GM23338 (cell line): ENCODE measurements at regions not wholly inside any gene's neighbourhood (a gene's known extent, or its start where the extent isn't known, plus 50 kb on each side); places are given as distances from the start of the nearest gene placed in this dataset.
A peak's percentile ranks its signal among the peaks of the same experiment; 100 is the strongest.

Experiments
- ATAC-seq: fragments of 200-7000 bp; cut with Tn5 transposase; 3 replicates; pipeline ENCODE4 v1.9.1; 2020
- DNase-seq: peaks from one replicate; pipeline ENCODE4 v3.0.0-alpha.2; 2015; ENCODE audit warnings: low spot score
- H2AFZ ChIP-seq: fragments of 200-600 bp; sonication (generic); 2 replicates; pipeline ENCODE4 v1.8.0; 2016; ENCODE audit warnings: antibody characterized with exemption, mild to moderate bottlenecking, moderate library complexity
- H3F3A ChIP-seq: fragments of 200-600 bp; sonication (generic); replicated peaks from 2 replicates; pipeline ENCODE4 v1.8.0; 2017; ENCODE audit warnings: antibody characterized with exemption, mixed run types, low read depth
- H3K27ac ChIP-seq: fragments of 200-600 bp; sonication (generic); 2 replicates; pipeline ENCODE4 v1.6.1; 2016; ENCODE audit warnings: low read depth
- H3K27me3 ChIP-seq: fragments of 200-600 bp; sonication (generic); 2 replicates; pipeline ENCODE4 v1.8.0; 2016; ENCODE audit warnings: mild to moderate bottlenecking, mixed run types, moderate library complexity; ENCODE audit not compliant: insufficient read depth
- H3K36me3 ChIP-seq: fragments of 200-600 bp; sonication (generic); 2 replicates; pipeline ENCODE4 v1.8.0; 2016; ENCODE audit warnings: mild to moderate bottlenecking; ENCODE audit not compliant: insufficient read depth
- H3K4me1 ChIP-seq: fragments of 200-600 bp; sonication (generic); 2 replicates; pipeline ENCODE4 v1.8.0; 2016; ENCODE audit warnings: mild to moderate bottlenecking, moderate library complexity; ENCODE audit not compliant: insufficient read depth
- H3K4me2 ChIP-seq: fragments of 200-600 bp; sonication (generic); 2 replicates; pipeline ENCODE4 v1.7.1; 2017; ENCODE audit warnings: mixed run types
- H3K4me3 ChIP-seq: fragments of 200-600 bp; sonication (generic); 2 replicates; pipeline ENCODE4 v1.6.1; 2016; ENCODE audit warnings: mixed run types
- H3K79me2 ChIP-seq: fragments of 200-600 bp; sonication (generic); replicated peaks from 2 replicates; pipeline ENCODE4 v1.8.0; 2017; ENCODE audit warnings: mild to moderate bottlenecking; ENCODE audit not compliant: insufficient read depth
- H3K9me2 ChIP-seq: fragments of 200-600 bp; sonication (generic); 2 replicates; pipeline ENCODE4 v1.8.0; 2017; ENCODE audit not compliant: insufficient read depth
- H4K20me1 ChIP-seq: fragments of 200-600 bp; sonication (generic); replicated peaks from 2 replicates; pipeline ENCODE4 v1.8.0; 2017; ENCODE audit warnings: mild to moderate bottlenecking; ENCODE audit not compliant: insufficient read depth
- H3K27ac Mint-ChIP-seq: 2 replicates; pipeline ENCODE4 v1.8.0; 2020; ENCODE audit warnings: inconsistent platforms, mild to moderate bottlenecking, moderate library complexity, mixed read lengths
- H3K27me3 Mint-ChIP-seq: 3 replicates; pipeline ENCODE4 v1.8.0; 2022; ENCODE audit warnings: low read depth, mild to moderate bottlenecking, moderate library complexity, mixed read lengths, inconsistent platforms; ENCODE audit not compliant: insufficient read depth, poor library complexity
- H3K36me3 Mint-ChIP-seq: 3 replicates; pipeline ENCODE4 v1.8.0; 2021; ENCODE audit warnings: low read depth, mild to moderate bottlenecking, inconsistent platforms, moderate library complexity, mixed read lengths
- H3K4me1 Mint-ChIP-seq: 3 replicates; pipeline ENCODE4 v1.8.0; 2020; ENCODE audit warnings: mild to moderate bottlenecking, inconsistent platforms, mixed read lengths
- H3K4me3 Mint-ChIP-seq: 3 replicates; pipeline ENCODE4 v1.8.0; 2021; ENCODE audit warnings: moderate library complexity, mild to moderate bottlenecking, inconsistent platforms, mixed read lengths
- H3K9me3 Mint-ChIP-seq: 3 replicates; pipeline ENCODE4 v1.8.0; 2020; ENCODE audit warnings: moderate library complexity, mild to moderate bottlenecking, inconsistent platforms, mixed read lengths
- CREB1 ChIP-seq: fragments of 250-450 bp; sonication (Bioruptor Pico); IDR thresholded peaks from 2 replicates; pipeline ENCODE4 v1.5.0; 2020; ENCODE audit warnings: low read depth, mild to moderate bottlenecking, moderate library complexity
- EZH2 ChIP-seq: fragments of 200-600 bp; sonication (generic); IDR thresholded peaks from one replicate; pipeline ENCODE4 v1.8.0; 2017; ENCODE audit warnings: antibody characterized with exemption, mild to moderate bottlenecking, low read depth; ENCODE audit not compliant: unreplicated experiment
- EZH2phosphoT487 ChIP-seq: fragments of 200-600 bp; sonication (generic); IDR thresholded peaks from one replicate; pipeline ENCODE4 v1.8.1; 2018; ENCODE audit warnings: antibody characterized with exemption; ENCODE audit not compliant: unreplicated experiment
- JUNB ChIP-seq: IDR thresholded peaks from one replicate; pipeline ENCODE4 v1.6.1; 2016; ENCODE audit warnings: antibody characterized with exemption; ENCODE audit not compliant: unreplicated experiment
- NANOG ChIP-seq: IDR thresholded peaks from 2 replicates; pipeline ENCODE4 v1.6.1; 2016; ENCODE audit warnings: antibody characterized with exemption, borderline replicate concordance
- POLR2AphosphoS5 ChIP-seq: IDR thresholded peaks from 2 replicates; pipeline ENCODE4 v1.6.1; 2016; ENCODE audit warnings: antibody characterized with exemption, low read depth
- REST ChIP-seq: IDR thresholded peaks from one replicate; pipeline ENCODE4 v1.6.1; 2018; ENCODE audit warnings: antibody characterized with exemption; ENCODE audit not compliant: unreplicated experiment
- STAT1 ChIP-seq: IDR thresholded peaks from one replicate; pipeline ENCODE4 v1.6.1; 2016; ENCODE audit warnings: antibody characterized with exemption; ENCODE audit not compliant: unreplicated experiment
- ZNF114 ChIP-seq: fragments of 250-450 bp; sonication (Bioruptor Pico); IDR thresholded peaks from 2 replicates; pipeline ENCODE4 v1.5.0; 2020; ENCODE audit warnings: mild to moderate bottlenecking, moderate library complexity
- ZNF331 ChIP-seq: fragments of 250-450 bp; sonication (Bioruptor Pico); IDR thresholded peaks from 2 replicates; pipeline ENCODE4 v1.5.0; 2020; ENCODE audit warnings: low read depth, mild to moderate bottlenecking, moderate library complexity
- TF ChIP-seq, protein P1 (sequence below), 2 experiments: fragments of 200-600 bp in 1 of 2; sonication (generic) in 1 of 2; conservative IDR thresholded peaks; 2 replicates each; pipeline versions ENCODE4 v1.5.1 to v1.6.1; 2016 to 2017; ENCODE audit warnings: antibody characterized with exemption in 2 of 2, low read depth in 2 of 2, mild to moderate bottlenecking in 2 of 2, moderate library complexity in 1 of 2
- TF ChIP-seq, protein P2 (sequence below): IDR thresholded peaks from 2 replicates; pipeline ENCODE4 v1.6.1; 2016; ENCODE audit warnings: antibody characterized with exemption
- TF ChIP-seq, protein P3 (sequence below): fragments of 250-450 bp; sonication (Bioruptor Pico); IDR thresholded peaks from 2 replicates; pipeline ENCODE4 v1.5.0; 2020; ENCODE audit warnings: mild to moderate bottlenecking, moderate library complexity

DNA sequence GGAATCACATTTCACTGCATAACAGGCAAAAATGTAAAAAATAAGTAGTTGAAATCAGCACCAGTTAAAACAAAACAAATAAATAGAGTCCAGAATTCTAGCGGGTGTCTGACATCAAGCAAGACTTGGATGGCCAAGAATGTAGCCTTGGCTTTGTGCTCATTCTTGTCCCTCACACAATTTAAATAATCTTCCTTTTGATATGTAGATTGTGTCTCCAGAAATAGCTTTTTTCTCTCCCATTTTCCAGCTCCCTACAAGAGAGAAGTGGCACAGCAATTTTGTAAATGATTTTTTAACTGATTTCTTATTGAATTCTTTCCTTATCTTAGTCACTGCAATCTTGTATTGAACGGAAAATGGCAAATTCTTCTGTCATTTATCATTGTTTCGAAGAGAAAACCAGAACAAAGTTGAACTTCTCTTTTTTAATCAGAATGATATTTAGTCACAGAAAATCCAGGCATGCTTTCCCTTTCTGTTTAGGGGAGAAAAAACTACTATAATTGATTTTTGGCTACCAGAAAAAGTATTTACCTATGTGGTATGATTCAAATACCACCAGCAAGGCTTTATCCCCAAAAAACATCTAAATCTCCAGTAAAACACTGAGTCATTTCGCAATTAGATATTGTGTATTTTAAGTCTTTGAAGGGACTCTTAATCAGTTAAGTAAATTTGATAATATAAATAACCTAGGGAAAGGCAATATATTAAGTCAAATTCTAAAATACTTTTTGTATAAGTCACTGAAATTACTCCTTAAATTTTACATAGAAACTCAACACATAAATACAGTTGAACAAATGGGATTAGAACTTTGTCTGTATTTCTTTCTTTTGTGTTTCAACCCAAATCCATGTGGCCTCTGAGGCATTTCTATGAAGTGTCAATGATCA is 481.7 kb downstream of the GBE1 start:
- no peak for DNase-seq
- H3F3A ChIP-seq: no peaks in the 10 kb centered on the region
- no peaks in the 10 kb centered on the region for H3K36me3 ChIP-seq
- no peaks in the 10 kb centered on the region for H3K9me2 ChIP-seq
- peaks cover 13% of the 10 kb centered on the region; the same call in 1 of the 2 replicates for H3K4me1 ChIP-seq
- peak overlapping the region; percentile 51; the same call in 1 of the 2 replicates for H3K27ac Mint-ChIP-seq
- no peak overlapping the region for H3K27ac ChIP-seq
- no peak overlapping the region for H3K4me3 Mint-ChIP-seq
- TF ChIP-seq ZNF331 (CRISPR knock-in tag) (no peak), NANOG (no peak), POLR2AphosphoS5 (no peak), EZH2phosphoT487 (no peak), CREB1 (CRISPR knock-in tag) (no peak), STAT1 (no peak), REST (no peak), ZNF114 (CRISPR knock-in tag) (no peak), EZH2 (no peak), JUNB (no peak)
- TF ChIP-seq, protein P1, sequence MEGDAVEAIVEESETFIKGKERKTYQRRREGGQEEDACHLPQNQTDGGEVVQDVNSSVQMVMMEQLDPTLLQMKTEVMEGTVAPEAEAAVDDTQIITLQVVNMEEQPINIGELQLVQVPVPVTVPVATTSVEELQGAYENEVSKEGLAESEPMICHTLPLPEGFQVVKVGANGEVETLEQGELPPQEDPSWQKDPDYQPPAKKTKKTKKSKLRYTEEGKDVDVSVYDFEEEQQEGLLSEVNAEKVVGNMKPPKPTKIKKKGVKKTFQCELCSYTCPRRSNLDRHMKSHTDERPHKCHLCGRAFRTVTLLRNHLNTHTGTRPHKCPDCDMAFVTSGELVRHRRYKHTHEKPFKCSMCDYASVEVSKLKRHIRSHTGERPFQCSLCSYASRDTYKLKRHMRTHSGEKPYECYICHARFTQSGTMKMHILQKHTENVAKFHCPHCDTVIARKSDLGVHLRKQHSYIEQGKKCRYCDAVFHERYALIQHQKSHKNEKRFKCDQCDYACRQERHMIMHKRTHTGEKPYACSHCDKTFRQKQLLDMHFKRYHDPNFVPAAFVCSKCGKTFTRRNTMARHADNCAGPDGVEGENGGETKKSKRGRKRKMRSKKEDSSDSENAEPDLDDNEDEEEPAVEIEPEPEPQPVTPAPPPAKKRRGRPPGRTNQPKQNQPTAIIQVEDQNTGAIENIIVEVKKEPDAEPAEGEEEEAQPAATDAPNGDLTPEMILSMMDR (conservative IDR thresholded peaks at IDR 0.05; ENCODE audit: low read depth in 2 of 2): no peak
- TF ChIP-seq, protein P2, sequence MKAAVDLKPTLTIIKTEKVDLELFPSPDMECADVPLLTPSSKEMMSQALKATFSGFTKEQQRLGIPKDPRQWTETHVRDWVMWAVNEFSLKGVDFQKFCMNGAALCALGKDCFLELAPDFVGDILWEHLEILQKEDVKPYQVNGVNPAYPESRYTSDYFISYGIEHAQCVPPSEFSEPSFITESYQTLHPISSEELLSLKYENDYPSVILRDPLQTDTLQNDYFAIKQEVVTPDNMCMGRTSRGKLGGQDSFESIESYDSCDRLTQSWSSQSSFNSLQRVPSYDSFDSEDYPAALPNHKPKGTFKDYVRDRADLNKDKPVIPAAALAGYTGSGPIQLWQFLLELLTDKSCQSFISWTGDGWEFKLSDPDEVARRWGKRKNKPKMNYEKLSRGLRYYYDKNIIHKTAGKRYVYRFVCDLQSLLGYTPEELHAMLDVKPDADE: no peak
- TF ChIP-seq, protein P3, sequence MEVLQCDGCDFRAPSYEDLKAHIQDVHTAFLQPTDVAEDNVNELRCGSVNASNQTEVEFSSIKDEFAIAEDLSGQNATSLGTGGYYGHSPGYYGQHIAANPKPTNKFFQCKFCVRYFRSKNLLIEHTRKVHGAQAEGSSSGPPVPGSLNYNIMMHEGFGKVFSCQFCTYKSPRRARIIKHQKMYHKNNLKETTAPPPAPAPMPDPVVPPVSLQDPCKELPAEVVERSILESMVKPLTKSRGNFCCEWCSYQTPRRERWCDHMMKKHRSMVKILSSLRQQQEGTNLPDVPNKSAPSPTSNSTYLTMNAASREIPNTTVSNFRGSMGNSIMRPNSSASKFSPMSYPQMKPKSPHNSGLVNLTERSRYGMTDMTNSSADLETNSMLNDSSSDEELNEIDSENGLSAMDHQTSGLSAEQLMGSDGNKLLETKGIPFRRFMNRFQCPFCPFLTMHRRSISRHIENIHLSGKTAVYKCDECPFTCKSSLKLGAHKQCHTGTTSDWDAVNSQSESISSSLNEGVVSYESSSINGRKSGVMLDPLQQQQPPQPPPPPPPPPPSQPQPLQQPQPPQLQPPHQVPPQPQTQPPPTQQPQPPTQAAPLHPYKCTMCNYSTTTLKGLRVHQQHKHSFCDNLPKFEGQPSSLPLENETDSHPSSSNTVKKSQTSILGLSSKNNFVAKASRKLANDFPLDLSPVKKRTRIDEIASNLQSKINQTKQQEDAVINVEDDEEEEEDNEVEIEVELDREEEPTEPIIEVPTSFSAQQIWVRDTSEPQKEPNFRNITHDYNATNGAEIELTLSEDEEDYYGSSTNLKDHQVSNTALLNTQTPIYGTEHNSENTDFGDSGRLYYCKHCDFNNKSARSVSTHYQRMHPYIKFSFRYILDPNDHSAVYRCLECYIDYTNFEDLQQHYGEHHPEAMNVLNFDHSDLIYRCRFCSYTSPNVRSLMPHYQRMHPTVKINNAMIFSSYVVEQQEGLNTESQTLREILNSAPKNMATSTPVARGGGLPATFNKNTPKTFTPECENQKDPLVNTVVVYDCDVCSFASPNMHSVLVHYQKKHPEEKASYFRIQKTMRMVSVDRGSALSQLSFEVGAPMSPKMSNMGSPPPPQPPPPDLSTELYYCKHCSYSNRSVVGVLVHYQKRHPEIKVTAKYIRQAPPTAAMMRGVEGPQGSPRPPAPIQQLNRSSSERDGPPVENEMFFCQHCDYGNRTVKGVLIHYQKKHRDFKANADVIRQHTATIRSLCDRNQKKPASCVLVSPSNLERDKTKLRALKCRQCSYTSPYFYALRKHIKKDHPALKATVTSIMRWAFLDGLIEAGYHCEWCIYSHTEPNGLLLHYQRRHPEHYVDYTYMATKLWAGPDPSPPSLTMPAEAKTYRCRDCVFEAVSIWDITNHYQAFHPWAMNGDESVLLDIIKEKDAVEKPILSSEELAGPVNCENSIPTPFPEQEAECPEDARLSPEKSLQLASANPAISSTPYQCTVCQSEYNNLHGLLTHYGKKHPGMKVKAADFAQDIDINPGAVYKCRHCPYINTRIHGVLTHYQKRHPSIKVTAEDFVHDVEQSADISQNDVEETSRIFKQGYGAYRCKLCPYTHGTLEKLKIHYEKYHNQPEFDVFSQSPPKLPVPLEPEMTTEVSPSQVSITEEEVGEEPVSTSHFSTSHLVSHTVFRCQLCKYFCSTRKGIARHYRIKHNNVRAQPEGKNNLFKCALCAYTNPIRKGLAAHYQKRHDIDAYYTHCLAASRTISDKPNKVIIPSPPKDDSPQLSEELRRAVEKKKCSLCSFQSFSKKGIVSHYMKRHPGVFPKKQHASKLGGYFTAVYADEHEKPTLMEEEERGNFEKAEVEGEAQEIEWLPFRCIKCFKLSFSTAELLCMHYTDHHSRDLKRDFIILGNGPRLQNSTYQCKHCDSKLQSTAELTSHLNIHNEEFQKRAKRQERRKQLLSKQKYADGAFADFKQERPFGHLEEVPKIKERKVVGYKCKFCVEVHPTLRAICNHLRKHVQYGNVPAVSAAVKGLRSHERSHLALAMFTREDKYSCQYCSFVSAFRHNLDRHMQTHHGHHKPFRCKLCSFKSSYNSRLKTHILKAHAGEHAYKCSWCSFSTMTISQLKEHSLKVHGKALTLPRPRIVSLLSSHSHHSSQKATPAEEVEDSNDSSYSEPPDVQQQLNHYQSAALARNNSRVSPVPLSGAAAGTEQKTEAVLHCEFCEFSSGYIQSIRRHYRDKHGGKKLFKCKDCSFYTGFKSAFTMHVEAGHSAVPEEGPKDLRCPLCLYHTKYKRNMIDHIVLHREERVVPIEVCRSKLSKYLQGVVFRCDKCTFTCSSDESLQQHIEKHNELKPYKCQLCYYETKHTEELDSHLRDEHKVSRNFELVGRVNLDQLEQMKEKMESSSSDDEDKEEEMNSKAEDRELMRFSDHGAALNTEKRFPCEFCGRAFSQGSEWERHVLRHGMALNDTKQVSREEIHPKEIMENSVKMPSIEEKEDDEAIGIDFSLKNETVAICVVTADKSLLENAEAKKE: no peak
- no peak overlapping the region for H2AFZ ChIP-seq
- no peak for ATAC-seq
- no peaks in the 10 kb centered on the region for H3K36me3 Mint-ChIP-seq
- peak overlapping the region; percentile 2; the same call in 1 of the 2 replicates for H3K4me2 ChIP-seq
- H3K4me3 ChIP-seq: no peak overlapping the region
- H3K9me3 Mint-ChIP-seq: no peaks in the 10 kb centered on the region
- no peaks in the 10 kb centered on the region for H3K27me3 ChIP-seq
- H4K20me1 ChIP-seq: no peaks in the 10 kb centered on the region
- peaks cover 2% of the 10 kb centered on the region for H3K27me3 Mint-ChIP-seq
- peaks cover 19% of the 10 kb centered on the region; the same call in 2 of the 3 replicates for H3K4me1 Mint-ChIP-seq
- no peaks in the 10 kb centered on the region for H3K79me2 ChIP-seq
